ENCODE measurements at regions not wholly inside any gene's neighbourhood (a gene's known extent, or its start where the extent isn't known, plus 50 kb on each side); places are given as distances from the start of the nearest gene placed in this dataset.
"Not testable (repeated sequence)": the region's sequence is repeated elsewhere in the genome, so short reads cannot be mapped to it uniquely, and the experiment has no call there.

DNA sequence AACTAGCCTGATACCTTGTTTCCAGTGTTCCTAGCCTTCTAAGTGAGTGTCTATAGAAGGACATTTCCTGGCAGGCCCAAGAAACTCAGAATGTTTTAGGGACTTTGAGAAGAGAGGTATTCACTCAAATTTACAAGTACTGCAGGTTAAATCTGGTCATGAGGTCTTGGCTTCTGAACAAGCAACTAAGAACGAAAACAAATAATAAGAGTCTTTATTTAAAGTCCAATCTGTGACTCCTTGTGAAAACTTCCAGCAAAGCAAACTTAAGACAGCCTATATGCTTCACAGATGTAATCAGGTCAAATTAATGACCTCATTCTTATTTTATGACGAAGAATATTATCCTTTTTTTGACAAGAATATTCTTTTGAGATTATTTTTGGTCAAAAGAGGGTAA, 79.4 kb upstream of the PRSS16 start:
- peaks cover 20% of the 10 kb centered on the region for H3K27me3 Mint-ChIP-seq
- H3K36me3 Mint-ChIP-seq, result peaks cover 1% of the 10 kb centered on the region
- no peaks in the 10 kb centered on the region for H3K9me3 Mint-ChIP-seq (ENCODE audit: low read depth)
- CTCF ChIA-PET, result no interaction called here
- ATAC-seq (no peak), DNase-seq (no peak)
- H3K4me1 Mint-ChIP-seq, result no peaks in the 10 kb centered on the region
- no peak overlapping the region for H3K27ac Mint-ChIP-seq
- no peak overlapping the region for H3K4me3 Mint-ChIP-seq

DNA sequence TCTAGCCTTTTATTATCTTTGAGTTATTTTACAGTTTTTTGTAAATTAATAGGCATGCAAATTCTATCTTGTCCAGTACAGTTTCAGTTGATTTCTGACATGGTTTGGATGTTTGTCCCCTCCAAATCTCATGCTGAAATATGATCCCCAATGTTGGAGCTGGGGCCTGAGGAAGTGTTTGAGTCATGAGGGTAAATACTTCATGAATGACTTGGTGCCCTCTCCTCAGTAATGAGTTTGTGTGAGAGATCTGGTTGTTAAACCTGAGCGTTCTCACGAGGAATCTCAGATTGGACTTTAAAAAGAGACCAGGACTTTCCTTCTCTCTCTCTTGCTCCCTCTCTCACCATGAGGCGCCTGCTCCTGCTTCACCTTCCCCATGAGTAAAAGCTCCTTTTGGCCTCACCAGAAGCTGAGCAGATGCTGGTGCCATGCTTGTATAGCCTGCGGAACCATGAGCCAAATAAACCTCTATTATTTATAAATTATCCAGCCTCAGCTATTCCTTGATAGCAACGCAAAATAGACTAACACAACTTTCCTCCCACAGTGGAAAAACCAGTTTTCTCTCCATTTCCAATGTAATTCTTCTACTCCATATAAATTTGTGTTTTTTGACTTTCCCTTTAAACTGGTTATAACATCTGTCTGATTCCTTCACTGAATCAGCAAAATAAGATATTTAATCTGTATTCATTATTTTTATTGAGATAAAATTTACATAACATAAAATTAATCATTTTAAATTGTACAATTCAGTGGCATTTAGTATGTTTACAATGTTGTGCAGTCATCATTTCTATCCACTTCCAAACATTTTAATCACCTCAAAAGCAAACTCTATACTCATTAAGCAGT, 78.7 kb upstream of the PRSS16 start:
- H3K27ac Mint-ChIP-seq, result no peak overlapping the region
- no peak overlapping the region for H3K4me3 Mint-ChIP-seq
- peaks cover 1% of the 10 kb centered on the region for H3K36me3 Mint-ChIP-seq
- no peaks in the 10 kb centered on the region for H3K4me1 Mint-ChIP-seq
- CTCF ChIA-PET, result no interaction called here
- ATAC-seq (no peak), DNase-seq (no peak)
- H3K27me3 Mint-ChIP-seq, result peaks cover 20% of the 10 kb centered on the region
- H3K9me3 Mint-ChIP-seq (ENCODE audit: low read depth), result no peaks in the 10 kb centered on the region

DNA sequence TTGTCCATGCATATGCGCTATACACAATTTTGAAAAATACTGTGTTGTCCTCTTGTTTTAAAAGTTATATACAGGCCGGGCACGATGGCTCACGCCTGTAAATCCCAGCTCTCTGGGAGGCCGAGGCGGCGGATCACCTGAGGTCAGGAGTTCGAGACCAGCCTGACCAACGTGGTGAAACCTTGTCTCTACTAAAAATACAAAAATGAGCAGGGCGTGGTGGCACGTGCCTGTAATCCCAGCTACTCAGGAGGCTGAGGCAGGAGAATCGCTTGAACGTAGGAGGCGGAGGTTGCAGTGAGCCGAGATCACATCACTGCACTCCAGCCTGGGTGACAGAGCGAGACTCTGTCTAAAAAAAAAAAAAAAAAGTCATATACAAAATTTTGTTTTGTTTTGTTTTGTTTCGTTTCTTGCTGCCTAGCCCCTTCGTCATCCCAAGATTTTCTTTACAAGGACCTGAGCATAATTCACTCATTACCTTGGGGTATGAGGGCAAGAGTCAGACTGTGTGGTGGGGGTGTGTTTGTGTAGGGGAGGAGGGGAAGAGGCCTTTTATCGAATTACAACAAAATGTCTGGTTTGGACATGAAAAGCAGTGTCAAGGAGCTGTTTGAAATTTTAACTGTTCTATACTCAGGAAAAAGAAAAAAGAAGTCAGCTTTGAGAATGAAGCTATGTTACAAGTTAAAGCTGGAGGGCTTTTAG, 74.8 kb upstream of the PRSS16 start:
- H3K27ac Mint-ChIP-seq; H3K36me3 Mint-ChIP-seq; H3K4me1 Mint-ChIP-seq; H3K9me3 Mint-ChIP-seq (ENCODE audit: low read depth); ATAC-seq; DNase-seq; H3K4me3 Mint-ChIP-seq: not testable (repeated sequence)
- peaks cover 16% of the 10 kb centered on the region for H3K27me3 Mint-ChIP-seq
- CTCF ChIA-PET, result interaction anchor here (1.1 kb wide), 1 partner anchor 26 kb away, joined by 3 read pairs; a partner anchor contains a TSS

DNA sequence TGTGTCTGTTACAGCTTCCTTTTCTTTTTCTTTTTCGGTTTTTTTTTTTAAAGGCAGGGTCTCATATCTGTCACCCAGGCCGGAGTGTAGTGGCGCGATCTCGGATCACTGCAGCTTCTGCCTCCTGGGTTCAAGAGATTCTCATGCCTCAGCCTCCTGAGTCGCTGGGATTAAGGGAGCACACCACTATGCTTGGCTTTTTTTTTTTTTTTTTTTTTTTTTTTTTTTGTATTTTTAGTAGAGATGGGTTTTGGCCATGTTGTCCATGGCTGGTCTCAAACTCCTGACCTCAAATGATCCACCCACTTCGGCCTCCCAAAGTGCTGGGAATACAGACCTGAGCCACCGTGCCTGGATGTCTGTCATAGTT, 74.3 kb upstream of the PRSS16 start:
- H3K4me1 Mint-ChIP-seq; H3K9me3 Mint-ChIP-seq (ENCODE audit: low read depth); H3K27ac Mint-ChIP-seq; ATAC-seq; H3K36me3 Mint-ChIP-seq; DNase-seq; H3K4me3 Mint-ChIP-seq: not testable (repeated sequence)
- H3K27me3 Mint-ChIP-seq, result peaks cover 16% of the 10 kb centered on the region
- CTCF ChIA-PET, result interaction anchor here (1.1 kb wide), 1 partner anchor 26 kb away, joined by 3 read pairs; a partner anchor contains a TSS

DNA sequence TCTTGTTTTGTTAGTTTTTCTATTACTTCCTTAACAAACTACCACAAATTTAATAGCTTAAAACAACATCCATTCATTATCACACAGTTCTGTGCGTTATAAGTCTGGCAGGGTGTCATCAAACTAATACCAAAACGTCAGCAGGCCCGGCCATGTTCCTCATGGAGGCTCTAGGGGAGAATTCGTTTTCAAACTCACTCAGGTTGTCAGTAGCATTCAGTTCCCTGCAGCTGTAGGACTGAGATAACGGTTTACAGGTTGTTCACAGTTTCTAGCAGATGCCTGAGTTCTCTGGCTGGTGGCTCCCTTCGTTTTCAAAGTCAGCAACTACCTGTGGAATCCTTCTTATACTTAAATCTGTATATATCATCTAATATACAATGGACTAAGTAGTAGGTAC, 72.5 kb upstream of the PRSS16 start:
- Mint-ChIP-seq H3K9me3 (ENCODE audit: low read depth) (no peaks in the 10 kb centered on the region), H3K27ac (no peak overlapping the region), H3K27me3 (peaks cover 14% of the 10 kb centered on the region), H3K4me1 (peaks cover 11% of the 10 kb centered on the region), H3K36me3 (peaks cover 1% of the 10 kb centered on the region), H3K4me3 (no peak overlapping the region)
- no peak for ATAC-seq
- CTCF ChIA-PET, result interaction anchor here (1.0 to 4.1 kb wide), 4 partner anchors 12 to 577 kb away, joined by 3 to 25 read pairs (median 4); no protein-coding TSS in a partner anchor
- DNase-seq, result no peak

DNA sequence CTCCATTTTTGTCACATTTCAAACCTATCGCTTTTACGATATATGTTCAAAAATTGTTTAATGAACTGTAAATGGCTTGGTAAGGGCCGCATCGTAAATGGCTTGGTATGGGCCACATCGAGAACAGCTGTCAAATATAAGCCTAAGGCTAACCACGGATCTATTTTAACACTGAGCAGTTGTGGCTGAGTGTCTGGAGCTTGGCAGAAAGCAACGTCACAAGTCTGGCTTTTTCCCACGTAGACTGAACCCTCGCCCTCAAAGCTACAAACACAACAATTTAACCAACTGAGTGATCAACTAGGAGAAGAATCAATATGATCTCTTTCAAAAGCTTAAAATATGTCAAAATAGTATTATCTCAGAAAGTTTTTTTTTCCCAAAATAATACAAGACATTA, 71.4 kb upstream of the PRSS16 start:
- CTCF ChIA-PET, result interaction anchor here (0.7 to 4.1 kb wide), 8 partner anchors 11 to 620 kb away, joined by 3 to 25 read pairs (median 6); no protein-coding TSS in a partner anchor
- Mint-ChIP-seq H3K27ac (peak overlapping the region; percentile 88), H3K4me3 (peak overlapping the region; percentile 91), H3K4me1 (peaks cover 11% of the 10 kb centered on the region), H3K27me3 (peaks cover 17% of the 10 kb centered on the region), H3K36me3 (no peaks in the 10 kb centered on the region), H3K9me3 (ENCODE audit: low read depth) (no peaks in the 10 kb centered on the region)
- DNase-seq, result no peak
- ATAC-seq, result no peak

DNA sequence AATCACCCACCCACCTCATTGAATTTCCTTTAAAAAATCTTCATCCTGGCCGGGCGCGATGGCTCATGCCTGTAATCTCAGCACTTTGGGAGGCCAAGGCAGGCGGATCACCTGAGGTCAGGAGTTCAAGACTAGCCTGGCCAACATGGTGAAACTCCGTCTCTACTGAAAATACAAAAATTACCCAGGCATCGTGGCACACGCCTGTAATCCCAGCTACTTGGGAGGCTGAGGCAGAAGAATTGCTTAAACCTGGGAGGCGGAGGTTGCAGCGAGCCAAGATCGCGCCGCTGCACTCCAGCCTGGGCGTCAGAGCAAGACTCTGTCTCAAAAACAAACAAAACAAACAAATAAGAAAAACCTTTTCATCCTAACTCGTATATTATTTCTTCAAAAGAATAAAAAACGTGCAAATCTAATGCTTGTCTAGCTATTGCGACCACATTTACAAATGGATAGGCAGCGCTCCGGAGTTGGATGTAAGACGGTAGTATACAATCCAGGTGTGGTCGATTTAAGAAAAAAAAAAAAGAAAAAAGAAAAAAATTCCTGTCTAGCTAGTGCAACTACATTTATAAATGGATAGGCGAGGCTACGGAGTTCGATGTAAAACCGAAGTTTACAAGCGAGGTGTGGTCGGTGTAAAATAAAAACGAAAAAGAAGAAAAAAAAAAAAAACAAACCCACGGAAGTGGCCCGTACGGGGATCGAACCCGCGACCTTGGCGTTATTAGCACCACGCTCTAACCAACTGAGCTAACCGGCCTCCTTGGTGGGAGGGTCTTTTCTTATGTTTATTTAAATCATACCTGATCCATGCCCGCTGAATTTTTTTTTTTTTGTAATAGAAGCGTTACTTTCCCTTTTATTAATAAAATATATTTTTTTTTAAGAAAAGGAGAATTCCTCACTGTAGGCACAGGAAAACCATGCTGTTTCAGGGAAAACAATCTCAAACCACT, 70.7 kb upstream of the PRSS16 start:
- H3K27ac Mint-ChIP-seq, result peak overlapping the region; percentile 88
- DNase-seq, result peak; percentile 72
- H3K4me1 Mint-ChIP-seq, result peaks cover 11% of the 10 kb centered on the region
- CTCF ChIA-PET, result interaction anchor here (0.6 to 4.1 kb wide), 28 partner anchors 11 to 620 kb away, joined by 3 to 25 read pairs (median 4); partner anchors contain the start of genes POM121L2, ZNF184 and ZNF391
- H3K9me3 Mint-ChIP-seq (ENCODE audit: low read depth), result no peaks in the 10 kb centered on the region
- H3K36me3 Mint-ChIP-seq, result no peaks in the 10 kb centered on the region
- peak; percentile 38 for ATAC-seq
- H3K27me3 Mint-ChIP-seq, result peaks cover 25% of the 10 kb centered on the region
- peak overlapping the region; percentile 91 for H3K4me3 Mint-ChIP-seq

DNA sequence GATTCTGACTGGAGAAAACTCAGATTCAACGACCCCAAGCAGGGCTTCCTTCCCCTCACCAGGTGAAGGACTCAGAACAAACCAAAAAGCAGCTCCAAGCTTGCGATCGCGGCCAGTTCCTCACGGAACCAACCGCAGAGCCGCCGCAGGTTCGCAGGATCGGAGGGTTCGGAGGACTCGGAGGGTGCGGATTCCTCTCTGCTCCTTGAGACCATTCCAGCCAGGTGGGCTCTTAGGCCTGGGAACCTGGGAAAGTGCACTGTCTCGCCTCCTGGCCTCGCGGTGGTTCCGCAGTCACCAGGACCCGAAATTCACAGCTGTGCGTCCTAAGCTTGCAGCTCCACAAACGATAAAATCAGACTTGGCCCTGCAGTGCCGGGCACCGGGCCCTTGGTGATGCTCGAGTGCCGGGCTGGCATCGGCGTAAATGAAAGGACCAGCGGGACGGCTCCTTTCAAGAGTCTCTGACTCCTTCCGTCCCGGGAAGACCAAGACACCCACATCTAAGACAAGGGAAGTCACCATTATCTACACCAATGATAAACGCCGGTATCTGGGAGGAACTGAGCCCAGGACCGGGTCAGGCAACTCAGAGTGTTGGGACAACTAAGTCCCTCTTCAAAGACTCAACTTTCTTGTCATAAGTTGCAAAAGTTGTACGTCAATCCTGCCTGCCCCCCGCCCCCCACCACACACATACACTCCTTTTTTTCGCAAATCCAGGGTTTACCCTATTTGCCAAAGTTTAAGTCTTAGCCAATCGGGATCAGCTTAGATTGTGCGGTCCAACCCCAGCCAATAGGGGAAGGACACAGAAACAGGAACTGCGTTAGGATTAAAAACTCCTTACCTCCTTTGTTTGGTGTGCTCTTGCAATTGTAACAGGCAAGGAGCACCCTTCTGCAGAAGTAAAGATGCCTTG, 69.8 kb upstream of the PRSS16 start:
- H3K27ac Mint-ChIP-seq, result peak overlapping the region; percentile 88
- H3K4me1 Mint-ChIP-seq, result peaks cover 11% of the 10 kb centered on the region
- peaks cover 34% of the 10 kb centered on the region for H3K27me3 Mint-ChIP-seq
- no peaks in the 10 kb centered on the region for H3K9me3 Mint-ChIP-seq (ENCODE audit: low read depth)
- H3K36me3 Mint-ChIP-seq, result no peaks in the 10 kb centered on the region
- peak; percentile 86 for ATAC-seq
- CTCF ChIA-PET, result interaction anchor here (0.6 to 4.1 kb wide), 30 partner anchors 10 to 619 kb away, joined by 3 to 25 read pairs (median 4); partner anchors contain the start of genes POM121L2, ZNF184 and ZNF391
- DNase-seq, result peak; percentile 87
- H3K4me3 Mint-ChIP-seq, result peak overlapping the region; percentile 91

DNA sequence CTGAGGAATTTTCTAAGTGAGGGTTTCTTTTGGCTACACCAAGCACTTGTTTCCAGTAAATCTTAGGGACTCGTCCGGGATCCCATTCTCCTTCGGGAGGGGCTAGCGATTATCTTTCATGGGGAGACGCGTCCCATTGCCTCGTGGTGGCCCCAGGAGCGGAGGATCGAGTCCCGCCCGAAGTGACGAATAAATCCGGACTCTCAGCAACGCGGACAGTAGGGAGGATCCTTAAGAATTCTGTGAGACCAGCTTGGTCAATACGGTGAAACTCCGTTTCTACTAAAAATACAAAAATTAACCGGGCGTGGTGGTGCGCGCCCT, 69.1 kb upstream of the PRSS16 start:
- peak overlapping the region; percentile 88 for H3K27ac Mint-ChIP-seq
- no peak for DNase-seq

DNA sequence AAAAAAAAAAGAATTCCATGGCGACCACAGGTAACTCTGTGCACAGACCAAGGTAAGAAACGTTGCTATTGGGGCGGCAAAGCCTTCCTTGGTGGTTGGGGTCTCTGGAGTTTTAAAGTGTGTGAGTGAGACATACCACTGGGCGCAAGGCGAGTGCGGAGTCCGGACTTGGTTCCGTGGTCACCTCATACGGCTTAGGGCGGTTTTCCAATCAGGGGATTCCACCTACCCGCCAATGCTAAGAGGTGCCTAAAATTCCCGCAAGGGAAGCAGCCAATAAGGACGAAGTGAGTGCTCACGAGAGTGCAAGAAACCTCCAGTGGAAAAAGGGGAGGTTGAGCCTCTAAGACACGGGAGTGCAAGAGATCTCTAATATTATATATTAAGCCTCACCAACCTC, 68.6 kb upstream of the PRSS16 start:
- H3K36me3 Mint-ChIP-seq, result no peaks in the 10 kb centered on the region
- DNase-seq, result no peak
- no peak overlapping the region for H3K27ac Mint-ChIP-seq

More for the DNA sequence above, 69.1 kb upstream of the PRSS16 start:
- Mint-ChIP-seq H3K4me1 (peaks cover 11% of the 10 kb centered on the region), H3K36me3 (no peaks in the 10 kb centered on the region), H3K27me3 (peaks cover 38% of the 10 kb centered on the region), H3K4me3 (peak overlapping the region; percentile 91), H3K9me3 (ENCODE audit: low read depth) (no peaks in the 10 kb centered on the region)
- ATAC-seq, result peak; percentile 4
- CTCF ChIA-PET, result interaction anchor here (0.6 to 4.1 kb wide), 12 partner anchors 9 to 992 kb away, joined by 3 to 25 read pairs (median 4); partner anchors contain the start of gene POM121L2

DNA sequence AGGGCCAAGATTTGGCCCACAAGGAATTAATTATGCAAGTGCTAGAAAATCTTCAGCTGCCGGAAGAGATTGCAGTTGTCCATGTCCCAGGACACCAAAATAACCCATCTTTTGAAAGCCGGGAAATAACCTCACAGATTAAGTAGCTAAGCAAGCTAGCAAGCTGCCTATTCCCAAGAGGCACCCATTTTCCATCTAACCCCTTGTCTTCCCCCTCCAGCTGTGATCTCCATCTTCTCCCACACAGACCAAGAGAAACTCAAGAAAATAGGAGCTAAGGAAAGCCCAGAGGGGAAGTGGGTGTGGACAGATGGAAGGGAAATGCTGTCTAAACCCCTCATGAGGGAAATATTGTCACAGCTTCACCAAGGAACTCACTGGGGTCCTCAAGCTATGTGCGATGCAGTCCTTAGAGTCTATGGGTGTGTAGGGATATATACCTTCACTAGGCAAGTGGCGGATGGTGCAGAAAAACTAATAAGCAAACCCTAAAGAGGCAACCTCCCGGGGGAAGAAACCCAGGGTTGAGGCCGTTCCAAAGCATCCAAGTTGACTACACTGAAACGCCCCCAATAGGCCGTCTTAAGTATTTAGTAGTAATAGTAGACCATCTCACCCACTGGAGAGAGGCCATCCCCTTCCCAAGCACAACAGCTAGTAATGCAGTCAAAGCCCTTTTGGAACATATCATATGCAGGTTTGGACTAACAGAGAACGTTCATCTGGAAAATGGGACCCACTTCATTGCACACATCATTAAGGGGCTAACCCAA, 64.3 kb upstream of the PRSS16 start:
- no peaks in the 10 kb centered on the region for H3K36me3 Mint-ChIP-seq
- no peak for ATAC-seq
- no peak for DNase-seq
- H3K4me3 Mint-ChIP-seq, result no peak overlapping the region
- H3K9me3 Mint-ChIP-seq (ENCODE audit: low read depth), result no peaks in the 10 kb centered on the region
- no peak overlapping the region for H3K27ac Mint-ChIP-seq
- peaks cover 15% of the 10 kb centered on the region for H3K4me1 Mint-ChIP-seq
- CTCF ChIA-PET, result no interaction called here
- H3K27me3 Mint-ChIP-seq, result peaks cover 44% of the 10 kb centered on the region

More for the DNA sequence above, 68.6 kb upstream of the PRSS16 start:
- peaks cover 11% of the 10 kb centered on the region for H3K4me1 Mint-ChIP-seq
- ATAC-seq, result no peak
- peaks cover 38% of the 10 kb centered on the region for H3K27me3 Mint-ChIP-seq
- CTCF ChIA-PET, result interaction anchor here (0.6 to 3.0 kb wide), 4 partner anchors 9 to 992 kb away, joined by 3 to 25 read pairs (median 12); no protein-coding TSS in a partner anchor
- H3K4me3 Mint-ChIP-seq, result peak overlapping the region; percentile 91
- no peaks in the 10 kb centered on the region for H3K9me3 Mint-ChIP-seq (ENCODE audit: low read depth)
